ENCODE measurements at regions not wholly inside any gene's neighbourhood (a gene's known extent, or its start where the extent isn't known, plus 50 kb on each side); places are given as distances from the start of the nearest gene placed in this dataset.

DNA sequence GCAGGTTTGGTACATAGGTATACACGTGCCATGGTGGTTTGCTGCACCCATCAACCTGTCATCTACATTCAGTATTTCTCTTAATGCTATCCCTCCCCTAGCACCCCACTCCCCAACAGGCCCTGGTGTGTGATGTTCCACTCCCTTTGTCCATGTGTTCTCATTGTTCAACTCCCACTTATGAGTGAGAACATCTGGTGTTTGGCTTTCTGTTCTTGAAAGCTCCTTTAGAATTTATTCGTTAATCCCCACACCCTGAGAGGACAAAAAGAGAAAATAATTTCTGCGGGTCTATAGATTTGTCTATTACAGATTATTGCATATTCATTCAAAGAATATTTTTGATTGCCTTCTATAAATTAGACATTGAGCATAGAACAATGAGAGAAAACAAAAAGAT lies 455.5 kb downstream of the PLPP3 start:
- TF ChIP-seq CTCF (IDR thresholded peaks at IDR 0.05) (no peak), POLR2A (IDR thresholded peaks at IDR 0.05) (no peak), EP300 (IDR thresholded peaks at IDR 0.05) (no peak)

Data from ovary (tissue), 3 donors.